Upper lobe of left lung (tissue), 6 donors: ENCODE measurements at regions not wholly inside any gene's neighbourhood (a gene's known extent, or its start where the extent isn't known, plus 50 kb on each side); places are given as distances from the start of the nearest gene placed in this dataset.

ENCODE experiments used
- ATAC-seq, 2 donors: fragments of 200-7000 bp; cut with Tn5 transposase; one replicate each; pipeline ENCODE4 v1.9.1; 2022; ENCODE audit warnings: mild to moderate bottlenecking in 2 of 2, moderate library complexity in 2 of 2; ENCODE audit not compliant: low FRiP score in 2 of 2
- DNase-seq, 2 donors: peaks; one replicate each; pipeline ENCODE4 v3.0.0-alpha.2; 2019 to 2020
- H3K27ac ChIP-seq, 4 donors: fragments of 200-600 bp; sonication (generic); one replicate each; pipeline ENCODE4 v1.5.1; 2016 to 2019
- H3K27me3 ChIP-seq, 4 donors: fragments of 200-600 bp; sonication (generic); one replicate each; pipeline ENCODE4 v1.5.1; 2017 to 2019
- H3K36me3 ChIP-seq, 4 donors: fragments of 200-600 bp; sonication (generic); one replicate each; pipeline ENCODE4 v1.5.1; 2016 to 2019
- H3K4me1 ChIP-seq, 4 donors: fragments of 200-600 bp; sonication (generic); one replicate each; pipeline ENCODE4 v1.5.1; 2018 to 2019
- H3K4me3 ChIP-seq, 4 donors: fragments of 200-600 bp; sonication (generic); one replicate each; pipeline ENCODE4 v1.5.1; 2017 to 2019; ENCODE audit warnings: mild to moderate bottlenecking in 2 of 4, moderate library complexity in 1 of 4
- H3K9me3 ChIP-seq, 4 donors: fragments of 200-600 bp; sonication (generic); one replicate each; pipeline ENCODE4 v1.5.1; 2018 to 2019
- CTCF ChIP-seq, 6 experiments: fragments of 450-650 bp in 4 of 6; fragments of 200-600 bp in 2 of 6; sonication (generic) in 2 of 6; IDR thresholded peaks; one replicate each; pipeline ENCODE4 v1.5.1; 2016 to 2019; ENCODE audit warnings: antibody characterized with exemption in 6 of 6
- EP300 ChIP-seq, 4 donors: sonication (generic); formaldehyde crosslinking; IDR thresholded peaks; one replicate each; pipeline ENCODE4 v1.5.1; 2017; ENCODE audit warnings: antibody characterized with exemption in 4 of 4, control low read depth in 2 of 4
- POLR2A ChIP-seq, 4 donors: fragments of 450-650 bp; IDR thresholded peaks; one replicate each; pipeline ENCODE4 v1.5.1; 2016 to 2017; ENCODE audit warnings: antibody characterized with exemption in 4 of 4, mild to moderate bottlenecking in 2 of 4
- POLR2AphosphoS5 ChIP-seq, 2 donors: sonication (generic); formaldehyde crosslinking; IDR thresholded peaks; one replicate each; pipeline ENCODE4 v1.5.1; 2017; ENCODE audit warnings: antibody characterized with exemption in 2 of 2
- WGBS, 2 donors: methylation state at CpG; one replicate each; pipeline ENCODE4 v1.1.5; 2017 to 2018; 5-methylcytosine and 5-hydroxymethylcytosine counted together
- donor health status: DM: no; HTN: no; CAD: no; lungs with moderate emphysema.
- donor health status: DM: no; HTN: yes; CAD: no; lungs with severe emphysema.

GRCh38 chr3:178258121-178258520 is 278.1 kb upstream of the KCNMB2 start:
- no peak overlapping the region for H3K27ac ChIP-seq

GRCh38 chr3:178259703-178260102 is 276.5 kb upstream of the KCNMB2 start:
- Histone ChIP-seq H3K9me3 (no peaks in the 10 kb centered on the region), H3K27me3 (no peaks in the 10 kb centered on the region), H3K27ac (no peak overlapping the region), H3K4me1 (peaks cover 0 to 4% (median 0%) of the 10 kb centered on the region in 4 donors), H3K36me3 (no peaks in the 10 kb centered on the region), H3K4me3 (no peak overlapping the region)
- no peak for DNase-seq
- no peak for ATAC-seq
- TF ChIP-seq POLR2AphosphoS5 (IDR thresholded peaks at IDR 0.05), result no peak
- TF ChIP-seq CTCF (IDR thresholded peaks at IDR 0.05), result no peak
- TF ChIP-seq EP300 (IDR thresholded peaks at IDR 0.05), result no peak
- TF ChIP-seq POLR2A (IDR thresholded peaks at IDR 0.05), result no peak

More at GRCh38 chr3:178258121-178258520, 278.1 kb upstream of the KCNMB2 start:
- Histone ChIP-seq H3K36me3 (no peaks in the 10 kb centered on the region), H3K4me3 (no peak overlapping the region), H3K9me3 (no peaks in the 10 kb centered on the region), H3K4me1 (peaks cover 0 to 4% (median 0%) of the 10 kb centered on the region in 4 donors), H3K27me3 (no peaks in the 10 kb centered on the region)
- TF ChIP-seq EP300 (IDR thresholded peaks at IDR 0.05), result no peak
- no peak for TF ChIP-seq POLR2AphosphoS5 (IDR thresholded peaks at IDR 0.05)
- TF ChIP-seq POLR2A (IDR thresholded peaks at IDR 0.05), result no peak
- TF ChIP-seq CTCF (IDR thresholded peaks at IDR 0.05), result no peak
- ATAC-seq (no peak), DNase-seq (no peak)
- 70 to 80% methylated on average over 1 of the region's 1 CpG for WGBS, 2 donors

- DNase-seq (no peak), ATAC-seq (no peak)
- Histone ChIP-seq H3K27ac (no peak overlapping the region), H3K4me1 (peaks cover 0 to 4% (median 0%) of the 10 kb centered on the region in 4 donors), H3K4me3 (no peak overlapping the region), H3K36me3 (no peaks in the 10 kb centered on the region), H3K27me3 (no peaks in the 10 kb centered on the region), H3K9me3 (no peaks in the 10 kb centered on the region)
- 33% methylated on average over 4 of the region's 4 CpGs for WGBS, 2 donors
- no peak for TF ChIP-seq POLR2AphosphoS5 (IDR thresholded peaks at IDR 0.05)
- TF ChIP-seq EP300 (IDR thresholded peaks at IDR 0.05), result no peak
- TF ChIP-seq POLR2A (IDR thresholded peaks at IDR 0.05), result no peak
- no peak for TF ChIP-seq CTCF (IDR thresholded peaks at IDR 0.05)
These were observed 275.2 kb upstream of the KCNMB2 start for GRCh38 chr3:178260887-178261565.

- ATAC-seq, result no peak
- Histone ChIP-seq H3K9me3 (no peaks in the 10 kb centered on the region), H3K36me3 (no peaks in the 10 kb centered on the region), H3K4me3 (no peak overlapping the region), H3K27ac (no peak overlapping the region), H3K4me1 (peaks cover 0 to 4% (median 0%) of the 10 kb centered on the region in 4 donors), H3K27me3 (no peaks in the 10 kb centered on the region)
- TF ChIP-seq EP300 (IDR thresholded peaks at IDR 0.05), result no peak
- TF ChIP-seq POLR2AphosphoS5 (IDR thresholded peaks at IDR 0.05), result no peak
- no peak for TF ChIP-seq POLR2A (IDR thresholded peaks at IDR 0.05)
- no peak for TF ChIP-seq CTCF (IDR thresholded peaks at IDR 0.05)
- 54 to 55% methylated on average over 2 of the region's 2 CpGs for WGBS, 2 donors
- DNase-seq, result no peak
These were observed 272.9 kb upstream of the KCNMB2 start for GRCh38 chr3:178263236-178263916.
